ENCODE measurements at regions not wholly inside any gene's neighbourhood (a gene's known extent, or its start where the extent isn't known, plus 50 kb on each side); places are given as distances from the start of the nearest gene placed in this dataset.

- no peak for TF ChIP-seq CTCF (conservative IDR thresholded peaks at IDR 0.05; ENCODE audit: low read length)
- TF ChIP-seq EZH2phosphoT487 (IDR thresholded peaks at IDR 0.05; ENCODE audit: borderline replicate concordance, low read depth, low read length): no peak
Measured at GRCh38 chr9:73615557-73615956, 463.9 kb downstream of the ANXA1 start.

Data from OCI-LY7 (cell line).